ENCODE measurements at regions not wholly inside any gene's neighbourhood (a gene's known extent, or its start where the extent isn't known, plus 50 kb on each side); places are given as distances from the start of the nearest gene placed in this dataset.

- TF ChIP-seq CTCF (IDR thresholded peaks at IDR 0.05) (no peak), POLR2A (IDR thresholded peaks at IDR 0.05) (no peak), POLR2AphosphoS5 (IDR thresholded peaks at IDR 0.05) (no peak)
These were observed 1219.4 kb downstream of the TYW1 start for GRCh38 chr7:68216051-68216450.
